ENCODE measurements at regions not wholly inside any gene's neighbourhood (a gene's known extent, or its start where the extent isn't known, plus 50 kb on each side); places are given as distances from the start of the nearest gene placed in this dataset.
"Not testable (repeated sequence)": the region's sequence is repeated elsewhere in the genome, so short reads cannot be mapped to it uniquely, and the experiment has no call there.

DNA sequence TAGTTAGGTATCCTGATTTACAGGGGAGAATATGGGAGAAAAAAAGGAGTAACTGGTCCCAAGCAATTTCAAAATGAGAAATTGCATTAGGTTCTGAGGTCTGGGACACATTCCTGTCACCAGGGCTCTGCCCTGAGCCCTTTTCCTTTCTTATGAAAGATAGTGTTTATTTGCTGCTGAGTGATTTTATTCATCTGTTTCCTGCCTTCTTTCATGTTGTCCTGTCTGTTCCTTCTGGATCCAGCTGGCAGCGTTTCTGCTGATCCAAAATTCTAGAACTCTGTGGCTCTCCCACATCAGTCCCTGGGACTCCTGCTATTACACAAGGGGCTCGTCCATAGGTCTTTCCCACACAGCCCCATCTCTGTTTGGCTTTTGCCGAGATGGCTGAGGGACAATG, 519.1 kb upstream of the SALL3 start:
- no peak for DNase-seq (ENCODE audit: low read depth in 4 of 4, low spot score in 3 of 4)

DNA sequence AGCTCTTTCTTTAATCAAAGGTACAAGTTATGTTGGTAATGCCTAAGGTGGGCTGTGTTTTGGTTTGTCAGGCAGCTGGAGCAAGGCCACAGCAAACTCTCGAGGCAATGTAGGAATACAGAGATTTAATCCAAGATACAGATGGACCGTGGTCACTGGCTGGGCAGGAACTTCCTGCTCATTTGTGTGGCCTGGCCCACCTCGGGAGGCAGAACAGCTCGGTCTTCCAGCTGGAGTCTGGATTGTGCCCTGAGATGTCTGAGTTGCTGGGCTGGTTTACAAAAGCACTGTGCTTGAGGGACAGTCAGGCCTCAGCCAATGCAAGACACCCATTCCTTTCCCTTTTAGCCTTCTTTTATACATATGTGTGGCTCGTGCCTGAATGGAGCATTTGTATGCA, 506.1 kb upstream of the SALL3 start:
- no peak for DNase-seq (ENCODE audit: low read depth in 4 of 4, low spot score in 3 of 4)

DNA sequence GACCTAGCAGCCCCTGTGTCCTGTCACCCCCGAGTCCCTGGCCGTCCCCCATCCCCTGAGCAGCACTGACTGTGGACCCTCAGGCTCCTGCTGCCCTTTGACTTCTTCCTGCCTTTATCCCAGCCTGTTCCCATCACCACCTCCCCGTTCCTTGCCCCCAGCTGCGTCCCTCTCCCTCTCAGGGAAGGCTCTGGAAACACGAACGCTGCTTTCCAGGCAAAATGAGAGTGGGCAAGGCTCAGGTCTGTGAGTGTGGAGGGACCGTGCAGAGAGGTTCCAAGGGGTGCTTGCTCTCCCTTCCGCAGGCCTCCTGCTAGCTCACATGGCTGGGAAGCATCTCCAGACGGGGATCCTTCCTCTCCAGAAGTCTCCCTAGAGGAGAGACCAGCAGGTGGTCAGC, 501.8 kb upstream of the SALL3 start:
- DNase-seq (ENCODE audit: low read depth in 4 of 4, low spot score in 3 of 4), result no peak

DNA sequence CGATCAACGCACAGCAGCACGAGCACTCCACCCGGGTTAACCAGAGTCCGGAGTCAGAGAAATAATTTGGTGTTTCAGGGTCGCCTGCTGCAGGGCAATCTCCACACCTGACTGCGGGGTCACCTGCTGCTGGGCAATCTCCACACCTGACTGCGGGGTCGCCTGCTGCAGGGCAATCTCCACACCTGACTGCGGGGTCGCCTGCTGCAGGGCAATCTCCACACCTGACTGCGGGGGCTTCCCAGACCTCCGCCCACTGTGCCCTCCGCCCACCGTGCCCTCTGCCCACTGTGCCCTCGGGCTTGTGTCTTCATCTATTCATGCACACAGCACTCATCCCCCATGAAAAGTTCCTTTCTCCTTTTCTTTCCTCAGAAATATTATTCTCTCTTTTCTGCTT, 500.2 kb upstream of the SALL3 start:
- no peak for DNase-seq (ENCODE audit: low read depth in 4 of 4, low spot score in 3 of 4)

DNA sequence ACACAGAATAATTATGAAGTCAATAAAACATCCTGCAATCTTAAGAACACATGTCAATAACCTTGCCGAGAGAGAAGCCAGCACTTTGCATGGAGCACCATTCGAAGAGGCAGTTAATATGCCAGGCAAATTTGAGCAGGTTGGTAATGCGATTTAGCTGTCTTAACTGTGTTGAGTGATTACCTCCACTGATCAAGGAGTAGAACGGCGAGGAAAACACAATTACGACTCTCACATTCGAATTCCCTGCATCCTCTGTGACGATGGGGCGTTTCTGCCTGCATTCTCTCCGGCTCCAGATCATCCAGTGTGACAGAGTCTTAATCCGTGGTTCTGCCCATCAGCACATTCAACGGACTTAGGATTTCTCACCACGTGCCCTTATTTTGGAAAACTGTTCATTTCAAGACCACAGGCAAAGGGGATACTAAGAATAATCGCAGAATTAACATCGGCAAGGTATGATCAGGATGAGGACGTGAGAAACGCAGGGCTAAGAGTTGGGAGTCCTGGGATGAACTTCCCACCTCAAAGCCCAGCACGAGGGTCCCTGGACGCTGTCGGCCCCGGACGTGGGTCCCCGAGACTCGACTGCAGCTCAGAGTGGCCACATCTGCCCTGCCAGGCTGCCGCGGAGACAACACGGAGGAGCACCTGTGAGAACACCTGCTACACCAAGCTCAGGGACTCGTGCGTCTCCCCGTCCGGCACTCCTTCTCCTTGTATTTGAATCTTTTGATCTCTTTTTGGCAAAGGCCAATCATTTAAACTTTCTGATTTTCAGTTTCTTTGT, 499.2 kb upstream of the SALL3 start:
- DNase-seq (ENCODE audit: low read depth in 4 of 4, low spot score in 3 of 4), result no peak

DNA sequence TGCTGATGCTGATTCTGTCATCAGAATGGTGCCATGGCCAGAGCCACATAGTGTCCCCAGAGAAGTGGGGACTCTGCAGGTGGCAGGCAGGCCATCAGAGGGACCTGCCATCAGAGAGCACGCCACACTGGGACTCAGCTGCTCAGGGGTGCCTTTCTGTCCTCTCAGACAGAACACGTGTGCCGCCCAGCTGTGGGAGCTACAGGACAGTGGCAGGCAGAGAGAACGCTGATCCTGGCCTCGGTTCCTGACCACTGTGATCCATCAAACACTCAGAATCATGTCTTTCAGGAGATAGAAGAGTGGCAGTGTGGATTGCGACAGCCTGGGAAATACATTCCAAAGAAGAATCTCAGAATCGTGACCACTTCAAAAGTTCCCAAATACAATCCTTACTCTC, 497.2 kb upstream of the SALL3 start:
- DNase-seq (ENCODE audit: low read depth in 4 of 4, low spot score in 3 of 4), result no peak

DNA sequence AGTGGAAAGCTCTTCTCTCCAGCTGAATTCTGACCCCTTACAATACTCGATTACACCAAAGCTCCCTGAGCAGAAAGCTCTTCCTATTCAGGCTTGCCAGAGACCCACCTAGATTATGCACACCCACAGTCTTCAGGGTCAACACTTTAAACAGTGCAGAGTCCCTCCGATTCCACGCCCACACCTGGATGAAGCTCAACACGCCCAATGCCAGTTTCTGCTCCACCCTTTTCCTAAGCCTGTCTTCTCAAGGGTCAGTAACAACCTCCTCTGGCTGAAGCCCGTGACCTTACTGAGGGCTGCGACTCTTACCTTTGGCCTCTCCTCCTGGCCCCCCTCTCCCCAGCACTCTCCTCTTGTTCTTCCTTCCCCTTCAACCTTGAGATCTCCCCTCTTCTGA, 492.0 kb upstream of the SALL3 start:
- DNase-seq (ENCODE audit: low read depth in 4 of 4, low spot score in 3 of 4), result no peak

DNA sequence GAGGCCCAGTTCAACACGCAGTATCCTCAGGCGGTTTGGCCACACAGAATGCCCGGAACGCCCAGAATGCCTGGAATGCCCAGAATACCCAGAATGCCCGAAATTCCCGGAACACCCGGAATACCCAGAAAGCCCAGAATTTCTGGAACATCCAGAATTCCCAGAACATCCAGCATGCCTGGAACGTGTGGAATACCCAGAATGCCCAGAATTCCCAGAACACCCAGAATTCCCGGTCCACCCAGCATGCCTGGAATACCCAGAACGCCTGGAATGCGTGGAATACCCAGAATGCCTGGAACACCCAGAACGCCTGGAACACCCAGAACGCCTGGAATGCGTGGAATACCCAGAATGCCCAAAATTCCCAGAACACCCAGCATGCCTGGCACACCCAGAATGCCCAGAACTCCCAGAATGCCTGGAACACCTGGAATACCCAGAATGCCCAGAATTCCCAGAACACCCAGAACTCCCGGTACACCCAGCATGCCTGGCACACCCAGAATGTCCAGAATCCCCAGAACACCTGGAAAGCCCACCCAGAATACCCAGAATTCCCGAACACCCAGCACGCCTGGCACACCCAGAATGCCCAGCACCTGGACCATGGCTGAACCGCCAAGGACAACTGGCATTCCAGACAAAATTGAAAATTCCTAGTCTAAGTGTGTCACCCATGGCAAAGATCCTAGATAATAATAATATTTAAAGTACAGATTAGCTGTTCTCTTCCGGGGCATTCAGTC, 487.4 kb upstream of the SALL3 start:
- DNase-seq (ENCODE audit: low read depth in 4 of 4, low spot score in 3 of 4), result no peak

DNA sequence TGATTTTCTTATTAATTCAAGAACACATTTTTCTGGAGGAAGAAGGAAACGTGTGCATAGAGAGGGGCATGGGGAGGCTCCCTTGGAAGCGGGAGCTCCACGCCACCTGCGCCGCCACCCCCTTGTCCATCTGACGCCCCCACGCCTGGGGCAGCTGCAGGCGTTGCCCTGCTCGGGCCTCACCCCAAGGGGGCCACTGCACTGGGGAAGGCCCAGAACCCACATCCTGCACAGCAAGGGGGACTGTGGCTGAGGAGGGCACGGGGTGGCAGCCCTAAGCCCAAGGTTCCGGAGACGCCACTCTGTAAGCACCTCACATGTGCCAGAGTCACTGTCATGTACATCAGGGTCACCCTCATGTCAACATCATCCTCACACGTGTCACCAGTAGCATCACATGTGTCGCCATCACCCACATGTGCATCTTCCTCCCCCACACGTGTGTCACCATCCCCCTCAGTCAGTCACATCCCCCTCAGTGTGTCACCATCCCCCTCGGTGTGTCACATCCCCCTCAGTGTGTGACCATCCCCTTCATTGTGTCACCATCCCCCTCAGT, 486.7 kb upstream of the SALL3 start:
- DNase-seq (ENCODE audit: low read depth in 4 of 4, low spot score in 3 of 4), result no peak

DNA sequence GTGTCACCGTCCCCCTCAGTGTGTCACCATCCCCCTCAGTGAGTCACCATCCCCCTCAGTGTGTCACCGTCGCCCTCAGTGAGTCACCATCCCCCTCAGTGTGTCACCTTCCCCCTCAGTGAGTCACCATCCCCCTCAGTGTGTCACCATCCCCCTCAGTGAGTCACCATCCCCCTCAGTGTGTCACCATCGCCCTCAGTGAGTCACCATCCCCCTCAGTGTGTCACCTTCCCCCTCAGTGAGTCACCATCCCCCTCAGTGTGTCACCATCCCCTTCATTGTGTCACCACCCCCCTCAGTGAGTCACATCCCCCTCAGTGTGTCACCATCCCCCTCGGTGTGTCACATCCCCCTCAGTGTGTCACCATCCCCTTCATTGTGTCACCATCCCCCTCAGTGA, 486.1 kb upstream of the SALL3 start:
- not testable (repeated sequence) for DNase-seq (ENCODE audit: low read depth in 4 of 4, low spot score in 3 of 4)

DNA sequence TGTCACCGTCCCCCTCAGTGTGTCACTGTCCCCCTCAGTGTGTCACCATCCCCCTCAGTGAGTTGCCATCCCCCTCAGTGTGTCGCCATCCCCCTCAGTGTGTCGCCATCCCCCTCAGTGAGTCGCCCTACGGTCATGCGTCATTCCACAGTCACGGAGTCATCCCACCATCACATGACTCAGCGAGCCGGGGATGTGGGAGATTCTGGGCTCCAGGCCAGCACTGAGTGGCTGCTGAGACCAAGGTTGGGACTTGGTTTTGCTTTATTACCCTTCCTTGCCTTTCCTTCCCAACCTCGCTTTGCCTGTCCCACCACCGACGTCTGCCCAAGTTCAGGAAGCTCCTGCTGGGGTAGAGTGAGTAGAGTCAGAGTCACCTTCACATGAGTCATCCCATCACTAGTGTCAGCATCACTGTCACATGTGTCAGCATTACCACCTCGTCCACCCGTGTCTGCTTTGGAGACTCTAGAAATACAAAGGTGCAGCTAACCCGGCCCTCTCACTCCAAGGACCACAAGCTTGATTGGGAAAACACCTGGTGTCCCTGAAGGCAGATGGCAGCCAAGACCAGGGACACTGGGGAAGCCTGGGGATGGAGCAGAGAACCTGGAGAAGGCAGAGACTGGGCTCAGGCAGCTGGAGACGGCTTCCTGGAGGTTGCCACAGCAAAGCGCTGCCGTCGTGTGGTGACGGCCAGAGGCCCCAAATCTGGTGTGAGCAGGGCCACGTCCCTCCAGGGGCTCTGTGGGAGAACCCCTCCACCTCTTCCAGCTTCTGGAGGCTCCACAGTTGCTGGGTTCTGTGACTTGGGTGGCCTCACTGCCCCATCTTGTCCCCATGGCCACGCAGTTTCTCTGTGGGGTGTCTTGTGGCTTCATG, 485.2 kb upstream of the SALL3 start:
- DNase-seq (ENCODE audit: low read depth in 4 of 4, low spot score in 3 of 4), result no peak

DNA sequence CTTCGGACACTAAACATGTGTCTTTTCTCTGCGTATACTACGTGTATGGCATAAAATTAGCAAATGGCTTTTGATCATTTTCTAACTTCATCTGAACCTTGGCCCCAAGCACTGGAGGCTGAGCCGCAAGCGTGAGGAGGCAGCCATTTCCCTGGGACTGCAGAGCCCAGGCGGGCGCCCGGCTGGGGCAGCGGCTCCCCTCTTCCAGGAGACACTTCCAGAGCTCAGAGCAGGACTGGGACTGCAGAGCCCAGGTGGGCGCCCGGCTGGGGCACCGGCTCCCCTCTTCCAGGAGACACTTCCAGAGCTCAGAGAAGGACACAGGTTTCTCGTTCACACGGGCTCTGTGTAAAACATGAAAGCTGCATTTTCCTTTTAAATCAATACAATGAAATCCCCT, 484.1 kb upstream of the SALL3 start:
- DNase-seq (ENCODE audit: low read depth in 4 of 4, low spot score in 3 of 4), result no peak

DNA sequence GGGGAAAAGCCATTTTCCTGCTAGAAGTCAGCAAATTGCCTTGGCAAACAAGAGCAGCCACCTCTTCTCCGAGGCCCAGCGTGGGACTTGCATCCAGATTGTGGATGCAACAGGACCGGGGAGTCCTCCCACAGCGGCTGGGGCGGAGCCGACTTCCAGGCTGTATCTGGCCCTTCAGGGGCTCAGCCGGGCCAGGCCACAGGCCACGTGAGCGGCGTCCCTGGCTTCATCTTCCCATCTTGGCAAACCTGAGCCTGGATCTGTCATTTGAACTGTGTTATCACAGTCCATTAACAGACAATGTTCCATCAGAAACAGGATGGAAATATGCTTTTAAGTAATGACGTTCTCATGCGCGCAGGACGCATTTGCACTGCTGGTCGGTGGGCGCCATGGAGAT, 483.5 kb upstream of the SALL3 start:
- no peak for DNase-seq (ENCODE audit: low read depth in 4 of 4, low spot score in 3 of 4)

DNA sequence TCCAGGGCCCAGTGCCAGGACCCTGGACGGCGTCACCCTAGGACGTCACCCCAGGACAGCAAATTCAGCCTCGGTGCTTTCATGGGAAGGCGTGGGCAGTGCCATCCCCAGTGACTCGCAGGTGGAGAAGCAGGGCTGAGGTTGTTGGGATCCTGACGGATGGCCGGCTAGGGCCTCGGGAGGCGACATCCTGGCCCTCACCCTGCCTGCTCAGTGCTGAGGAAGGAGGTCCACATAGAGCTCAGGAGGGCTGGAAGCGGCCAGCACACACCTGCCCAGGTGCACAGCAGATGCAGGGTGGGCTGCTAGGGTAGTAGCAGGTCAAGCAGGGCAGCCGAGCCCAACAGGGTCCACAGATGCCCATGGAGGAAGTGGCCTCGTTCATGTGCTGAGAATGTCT, 482.0 kb upstream of the SALL3 start:
- no peak for DNase-seq (ENCODE audit: low read depth in 4 of 4, low spot score in 3 of 4)

DNA sequence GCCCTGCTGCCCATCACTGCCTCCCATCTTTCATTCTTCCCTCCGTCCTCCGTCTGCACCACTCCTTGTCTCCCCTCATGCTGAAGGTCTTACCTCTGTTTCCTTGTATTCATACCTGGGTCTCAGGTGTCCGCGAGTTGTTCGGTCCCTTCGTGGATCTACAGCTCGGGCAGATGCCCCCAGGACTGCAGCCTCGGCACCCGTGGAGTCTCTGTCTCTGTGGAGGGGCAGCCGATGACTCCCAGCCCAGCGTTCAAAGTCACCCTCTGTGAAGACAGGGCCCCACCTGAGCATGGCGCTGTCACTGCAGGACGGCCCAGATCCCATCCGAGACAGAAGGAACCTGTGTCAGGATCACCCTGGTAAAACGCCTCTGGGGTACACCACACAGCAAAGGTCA, 480.0 kb upstream of the SALL3 start:
- DNase-seq (ENCODE audit: low read depth in 4 of 4, low spot score in 3 of 4), result no peak

DNA sequence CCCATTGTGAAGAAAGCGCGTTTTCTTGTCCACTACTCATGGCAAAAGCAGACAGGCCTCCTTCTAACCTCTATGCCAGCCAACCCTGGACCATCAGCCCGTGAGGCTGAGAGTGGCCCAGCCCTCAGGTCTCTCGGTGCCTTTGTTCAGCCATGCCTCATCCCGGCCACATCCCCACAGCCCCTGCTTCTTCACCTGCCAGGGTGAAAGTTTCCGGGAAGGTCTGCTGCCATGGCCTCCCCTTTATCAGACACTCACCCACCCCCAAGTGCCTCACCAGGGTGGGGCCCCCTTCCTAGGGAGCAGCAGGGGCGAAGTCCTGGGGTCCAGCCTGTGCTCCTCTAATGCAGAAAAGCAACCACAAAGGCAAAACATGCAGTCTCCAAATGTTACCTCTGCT, 478.4 kb upstream of the SALL3 start:
- no peak for DNase-seq (ENCODE audit: low read depth in 4 of 4, low spot score in 3 of 4)

DNA sequence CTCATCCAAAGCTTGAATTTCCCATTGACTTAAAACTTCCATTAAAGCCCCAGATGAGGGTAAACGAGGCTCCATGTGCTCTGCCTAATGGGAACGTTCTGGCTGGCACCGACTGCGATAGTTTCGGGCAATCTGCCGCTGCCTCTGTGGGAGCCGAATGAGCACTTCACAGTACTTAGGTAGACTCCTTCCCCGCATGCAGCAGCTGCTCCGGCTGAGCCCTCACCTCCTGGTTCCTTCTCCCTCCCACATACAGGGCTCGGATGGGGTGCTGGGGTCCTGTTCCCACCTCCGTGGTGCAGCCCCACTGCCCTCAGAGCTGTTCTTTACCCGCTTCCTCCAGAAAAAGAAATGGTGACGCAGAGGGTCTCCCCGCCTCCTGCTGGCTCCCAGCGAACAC, 476.5 kb upstream of the SALL3 start:
- no peak for DNase-seq (ENCODE audit: low read depth in 4 of 4, low spot score in 3 of 4)

DNA sequence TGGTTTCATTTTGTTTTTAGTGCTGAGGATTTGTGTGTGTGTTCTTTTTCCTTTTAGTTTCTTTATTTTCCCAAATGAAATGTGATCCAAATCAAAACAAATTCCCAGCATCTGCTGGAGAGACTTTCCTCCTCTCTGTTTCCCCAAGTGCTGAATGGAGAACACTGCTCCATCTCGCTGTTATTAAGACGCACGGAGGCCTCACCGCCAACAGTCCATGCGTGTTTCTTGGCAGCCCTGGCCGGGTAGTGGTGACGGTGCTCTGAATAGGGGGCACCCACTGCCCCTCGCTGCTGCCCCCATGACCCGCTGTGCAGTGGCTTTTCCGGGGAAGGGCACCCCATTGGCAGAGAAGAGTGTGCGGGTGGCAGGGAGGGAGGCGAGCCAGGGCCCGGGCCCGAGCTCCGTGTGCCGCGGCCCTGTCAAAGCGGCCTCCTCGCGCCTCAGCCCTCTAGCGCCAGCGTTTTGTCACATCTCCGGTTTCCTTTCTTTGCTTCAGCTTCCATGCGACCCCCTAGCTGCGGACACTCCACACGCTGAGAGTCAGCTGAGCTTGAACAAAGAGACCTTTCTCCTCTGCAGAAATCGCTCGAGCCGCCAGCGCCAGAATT, 473.7 kb upstream of the SALL3 start:
- DNase-seq (ENCODE audit: low read depth in 4 of 4, low spot score in 3 of 4), result peak in 3 of 4 donors; percentile 26 to 46 (median 39)

DNA sequence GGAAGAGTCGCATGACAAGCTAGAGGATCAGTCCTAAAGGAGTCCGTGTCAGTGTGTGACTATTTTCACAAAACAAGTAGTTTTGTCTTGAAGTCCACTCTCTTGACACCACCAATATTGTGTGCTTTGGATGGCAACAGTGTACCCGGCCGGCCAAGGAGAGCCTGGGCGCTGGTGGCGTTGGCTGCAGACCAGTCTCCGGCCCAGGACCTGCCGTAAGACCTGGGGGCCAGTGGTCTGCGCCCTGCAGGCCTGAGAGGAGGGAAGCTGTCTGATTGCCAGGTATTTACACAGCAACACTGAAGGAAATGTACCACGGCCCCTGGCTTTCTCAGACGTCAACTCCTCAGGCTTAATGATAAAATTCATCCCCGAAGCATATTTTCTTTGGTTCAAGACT, 472.4 kb upstream of the SALL3 start:
- DNase-seq (ENCODE audit: low read depth in 4 of 4, low spot score in 3 of 4), result no peak

DNA sequence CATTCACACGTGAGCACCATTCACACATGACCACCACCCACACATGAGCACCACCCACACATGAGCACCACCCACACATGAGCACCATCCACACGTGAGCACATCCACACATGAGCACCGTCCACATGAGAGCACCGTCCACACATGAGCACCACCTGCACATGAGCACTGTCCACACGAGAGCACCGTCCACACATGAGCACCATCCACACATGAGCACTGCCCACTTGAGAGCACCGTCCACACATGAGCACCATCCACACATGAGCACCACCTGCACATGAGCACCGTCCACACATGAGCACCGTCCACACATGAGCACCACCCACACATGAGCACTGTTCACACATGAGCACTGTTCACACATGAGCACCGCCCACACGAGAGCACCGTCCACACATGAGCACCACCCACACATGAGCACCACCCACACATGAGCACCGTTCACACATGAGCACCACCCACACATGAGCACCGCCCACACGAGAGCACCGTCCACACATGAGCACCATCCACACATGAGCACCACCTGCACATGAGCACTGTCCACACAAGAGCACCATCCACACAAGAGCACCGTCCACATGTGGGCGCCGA, 471.3 kb upstream of the SALL3 start:
- not testable (repeated sequence) for DNase-seq (ENCODE audit: low read depth in 4 of 4, low spot score in 3 of 4)
